IMR-90 (cell line): ENCODE measurements at regions not wholly inside any gene's neighbourhood (a gene's known extent, or its start where the extent isn't known, plus 50 kb on each side); places are given as distances from the start of the nearest gene placed in this dataset.

Experiments
- CEBPB ChIP-seq: IDR thresholded peaks from 2 replicates; pipeline ENCODE4 v1.6.1; 2012; ENCODE audit warnings: low read depth, low read length, improper control_type of control experiment
- CHD1 ChIP-seq: IDR thresholded peaks from 2 replicates; pipeline ENCODE4 v1.6.1; 2012; ENCODE audit warnings: low read depth, low read length, improper control_type of control experiment
- FOS ChIP-seq: fragments of 150-350 bp; IDR thresholded peaks from 2 replicates; pipeline ENCODE4 v1.6.1; 2016; ENCODE audit warnings: low read depth, low read length
- MAFK ChIP-seq: IDR thresholded peaks from 2 replicates; pipeline ENCODE4 v1.6.1; 2012; ENCODE audit warnings: low read depth, low read length, improper control_type of control experiment
- MXI1 ChIP-seq: IDR thresholded peaks from 2 replicates; pipeline ENCODE4 v1.6.1; 2012; ENCODE audit warnings: low read depth, mild to moderate bottlenecking, low read length, moderate library complexity, borderline replicate concordance
- POLR2A ChIP-seq: IDR thresholded peaks from 2 replicates; pipeline ENCODE4 v1.6.1; 2012; ENCODE audit warnings: mild to moderate bottlenecking, low read depth, low read length
- RAD21 ChIP-seq: IDR thresholded peaks from 2 replicates; pipeline ENCODE4 v1.6.1; 2012; ENCODE audit warnings: low read length, improper control_type of control experiment
- RCOR1 ChIP-seq: IDR thresholded peaks from 2 replicates; pipeline ENCODE4 v1.6.1; 2012; ENCODE audit warnings: mild to moderate bottlenecking, low read length, improper control_type of control experiment; ENCODE audit not compliant: insufficient replicate concordance
- RFX5 ChIP-seq: IDR thresholded peaks from 2 replicates; pipeline ENCODE4 v1.8.0; 2012; ENCODE audit warnings: low read depth, mild to moderate bottlenecking, low read length, moderate library complexity
- TF ChIP-seq, protein P1 (sequence below): conservative IDR thresholded peaks from 2 replicates; pipeline ENCODE4 v1.5.1; 2012; ENCODE audit warnings: mild to moderate bottlenecking, low read depth, low read length, improper control_type of control experiment
- TF ChIP-seq, protein P2 (sequence below): fragments of 150-350 bp; IDR thresholded peaks from 2 replicates; pipeline ENCODE4 v1.6.1; 2016; ENCODE audit warnings: low read depth, mild to moderate bottlenecking, low read length, moderate library complexity, borderline replicate concordance
- TF ChIP-seq, protein P3 (sequence below): fragments of 150-350 bp; IDR thresholded peaks from 2 replicates; pipeline ENCODE4 v1.6.1; 2017; ENCODE audit warnings: mild to moderate bottlenecking, antibody characterized with exemption, low read length, low read depth

GRCh38 chr3:159763011-159763601 is 225.5 kb upstream of the IL12A start:
- TF ChIP-seq POLR2A, result peak; percentile 87
- peak; percentile 32; the same call in 1 of the 2 replicates for TF ChIP-seq CEBPB
- TF ChIP-seq MXI1, result peak; percentile 77
- TF ChIP-seq, protein P1, sequence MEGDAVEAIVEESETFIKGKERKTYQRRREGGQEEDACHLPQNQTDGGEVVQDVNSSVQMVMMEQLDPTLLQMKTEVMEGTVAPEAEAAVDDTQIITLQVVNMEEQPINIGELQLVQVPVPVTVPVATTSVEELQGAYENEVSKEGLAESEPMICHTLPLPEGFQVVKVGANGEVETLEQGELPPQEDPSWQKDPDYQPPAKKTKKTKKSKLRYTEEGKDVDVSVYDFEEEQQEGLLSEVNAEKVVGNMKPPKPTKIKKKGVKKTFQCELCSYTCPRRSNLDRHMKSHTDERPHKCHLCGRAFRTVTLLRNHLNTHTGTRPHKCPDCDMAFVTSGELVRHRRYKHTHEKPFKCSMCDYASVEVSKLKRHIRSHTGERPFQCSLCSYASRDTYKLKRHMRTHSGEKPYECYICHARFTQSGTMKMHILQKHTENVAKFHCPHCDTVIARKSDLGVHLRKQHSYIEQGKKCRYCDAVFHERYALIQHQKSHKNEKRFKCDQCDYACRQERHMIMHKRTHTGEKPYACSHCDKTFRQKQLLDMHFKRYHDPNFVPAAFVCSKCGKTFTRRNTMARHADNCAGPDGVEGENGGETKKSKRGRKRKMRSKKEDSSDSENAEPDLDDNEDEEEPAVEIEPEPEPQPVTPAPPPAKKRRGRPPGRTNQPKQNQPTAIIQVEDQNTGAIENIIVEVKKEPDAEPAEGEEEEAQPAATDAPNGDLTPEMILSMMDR, result no peak
- TF ChIP-seq, protein P2, sequence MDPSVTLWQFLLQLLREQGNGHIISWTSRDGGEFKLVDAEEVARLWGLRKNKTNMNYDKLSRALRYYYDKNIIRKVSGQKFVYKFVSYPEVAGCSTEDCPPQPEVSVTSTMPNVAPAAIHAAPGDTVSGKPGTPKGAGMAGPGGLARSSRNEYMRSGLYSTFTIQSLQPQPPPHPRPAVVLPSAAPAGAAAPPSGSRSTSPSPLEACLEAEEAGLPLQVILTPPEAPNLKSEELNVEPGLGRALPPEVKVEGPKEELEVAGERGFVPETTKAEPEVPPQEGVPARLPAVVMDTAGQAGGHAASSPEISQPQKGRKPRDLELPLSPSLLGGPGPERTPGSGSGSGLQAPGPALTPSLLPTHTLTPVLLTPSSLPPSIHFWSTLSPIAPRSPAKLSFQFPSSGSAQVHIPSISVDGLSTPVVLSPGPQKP, result no peak
- no peak for TF ChIP-seq RFX5
- no peak for TF ChIP-seq MAFK
- no peak; the same call in none of the 2 replicates for TF ChIP-seq FOS
- no peak; the same call in 1 of the 2 replicates for TF ChIP-seq RAD21
- peak; percentile 62 for TF ChIP-seq RCOR1
- TF ChIP-seq CHD1, result peak; percentile 56; the same call in 1 of the 2 replicates
- TF ChIP-seq, protein P3, sequence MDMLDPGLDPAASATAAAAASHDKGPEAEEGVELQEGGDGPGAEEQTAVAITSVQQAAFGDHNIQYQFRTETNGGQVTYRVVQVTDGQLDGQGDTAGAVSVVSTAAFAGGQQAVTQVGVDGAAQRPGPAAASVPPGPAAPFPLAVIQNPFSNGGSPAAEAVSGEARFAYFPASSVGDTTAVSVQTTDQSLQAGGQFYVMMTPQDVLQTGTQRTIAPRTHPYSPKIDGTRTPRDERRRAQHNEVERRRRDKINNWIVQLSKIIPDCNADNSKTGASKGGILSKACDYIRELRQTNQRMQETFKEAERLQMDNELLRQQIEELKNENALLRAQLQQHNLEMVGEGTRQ, result peak; percentile 58; the same call in 1 of the 2 replicates
